HG03354 (cell line): ENCODE measurements at regions not wholly inside any gene's neighbourhood (a gene's known extent, or its start where the extent isn't known, plus 50 kb on each side); places are given as distances from the start of the nearest gene placed in this dataset.
"Not testable (repeated sequence)": the region's sequence is repeated elsewhere in the genome, so short reads cannot be mapped to it uniquely, and the experiment has no call there.

Experiments used
- ATAC-seq: cut with Tn5 transposase; IDR thresholded peaks from one replicate; pipeline ENCODE4 v1.9.1; 2021; ENCODE audit warnings: mild to moderate bottlenecking; ENCODE audit not compliant: unreplicated experiment, poor library complexity, severe bottlenecking

GRCh38 chrX:44693255-44693654 lies 150.6 kb upstream of the DUSP21 start:
- ATAC-seq: no peak

- no peak for ATAC-seq
Observed at GRCh38 chrX:44690129-44690528, 147.5 kb upstream of the FUNDC1 start.

GRCh38 chrX:44675362-44676024 lies 132.8 kb upstream of the FUNDC1 start:
- no peak for ATAC-seq

- ATAC-seq: no peak
Observed at GRCh38 chrX:44674906-44675305, 132.2 kb upstream of the FUNDC1 start.

GRCh38 chrX:44669626-44670025 lies 127.0 kb upstream of the FUNDC1 start:
- no peak for ATAC-seq

- no peak for ATAC-seq
Observed at GRCh38 chrX:44667771-44668170, 125.1 kb upstream of the FUNDC1 start.

- ATAC-seq: not testable (repeated sequence)
Observed at GRCh38 chrX:44657718-44658246, 115.1 kb upstream of the FUNDC1 start.

GRCh38 chrX:44651358-44651757 lies 108.7 kb upstream of the FUNDC1 start:
- no peak for ATAC-seq

GRCh38 chrX:44643723-44644122 lies 101.1 kb upstream of the FUNDC1 start:
- ATAC-seq: no peak

- ATAC-seq: no peak
Observed at GRCh38 chrX:44637282-44637681, 94.6 kb upstream of the FUNDC1 start.

- ATAC-seq: no peak
Observed at GRCh38 chrX:44621078-44621477, 78.4 kb upstream of the FUNDC1 start.

GRCh38 chrX:44619039-44619438 lies 76.4 kb upstream of the FUNDC1 start:
- no peak for ATAC-seq

GRCh38 chrX:44596277-44596676 lies 53.6 kb upstream of the FUNDC1 start:
- peak; percentile 92 for ATAC-seq
